Keratinocyte (primary cell): ENCODE measurements at regions not wholly inside any gene's neighbourhood (a gene's known extent, or its start where the extent isn't known, plus 50 kb on each side); places are given as distances from the start of the nearest gene placed in this dataset.

Experiments used
- DNase-seq: peaks from one replicate; pipeline ENCODE4 v3.0.0-alpha.2; 2011; ENCODE audit warnings: low read depth, missing footprints, low spot score
- FAIRE-seq: peaks from 2 replicates; lab custom pipeline; 2011; peaks lifted over from hg19 to GRCh38; lab: Jason Lieb, UNC
- H2AFZ ChIP-seq: 2 replicates; pipeline ENCODE4 v1.6.0; 2012; ENCODE audit warnings: low read length, control low read depth, inconsistent platforms; ENCODE audit not compliant: control insufficient read depth
- H3K27ac ChIP-seq: 2 replicates; pipeline ENCODE4 v1.5.1; 2011; ENCODE audit warnings: low read length; ENCODE audit not compliant: control insufficient read depth, insufficient read depth
- H3K27me3 ChIP-seq: 3 replicates; pipeline ENCODE4 v1.6.0; 2011; ENCODE audit warnings: low read length; ENCODE audit not compliant: control insufficient read depth, insufficient read depth; ENCODE audit errors: extremely low read depth
- H3K36me3 ChIP-seq, 2 experiments: 2 replicates in 1 of 2; 3 replicates in 1 of 2; pipeline ENCODE4 v1.5.1; 2011; ENCODE audit warnings: low read length in 2 of 2, mild to moderate bottlenecking in 1 of 2; ENCODE audit not compliant: control insufficient read depth in 2 of 2, insufficient read depth in 2 of 2; ENCODE audit errors: extremely low read depth in 1 of 2
- H3K4me1 ChIP-seq: 3 replicates; pipeline ENCODE4 v1.5.1; 2011; ENCODE audit warnings: low read length; ENCODE audit not compliant: control insufficient read depth, insufficient read depth; ENCODE audit errors: extremely low read depth
- H3K4me2 ChIP-seq: 3 replicates; pipeline ENCODE4 v1.6.0; 2011; ENCODE audit warnings: low read depth, low read length; ENCODE audit not compliant: control insufficient read depth, insufficient read depth; ENCODE audit errors: extremely low read depth
- H3K4me3 ChIP-seq, 3 experiments: fragments of 200-600 bp in 1 of 3; sonication (generic) in 1 of 3; 2 replicates in 2 of 3; 3 replicates in 1 of 3; pipeline ENCODE4 v1.5.1; 2011 to 2016; ENCODE audit warnings: low read length in 3 of 3, mild to moderate bottlenecking in 3 of 3, control low read depth in 2 of 3, inconsistent platforms in 1 of 3, low read depth in 1 of 3, mixed read lengths in 1 of 3, mixed run types in 1 of 3, moderate library complexity in 1 of 3; ENCODE audit not compliant: control insufficient read depth in 2 of 3, insufficient read depth in 2 of 3; ENCODE audit errors: extremely low read depth in 1 of 3
- H3K79me2 ChIP-seq: 2 replicates; pipeline ENCODE4 v1.6.0; 2012; ENCODE audit warnings: low read length; ENCODE audit not compliant: control insufficient read depth, insufficient read depth
- H3K9ac ChIP-seq: 3 replicates; pipeline ENCODE4 v1.6.0; 2011; ENCODE audit warnings: low read length; ENCODE audit not compliant: control insufficient read depth, insufficient read depth; ENCODE audit errors: extremely low read depth
- H3K9me1 ChIP-seq: 3 replicates; pipeline ENCODE4 v1.6.0; 2011; ENCODE audit warnings: low read length; ENCODE audit not compliant: control insufficient read depth, insufficient read depth; ENCODE audit errors: extremely low read depth
- H3K9me3 ChIP-seq: 2 replicates; pipeline ENCODE4 v1.5.1; 2012; ENCODE audit warnings: low read depth, low read length; ENCODE audit not compliant: control insufficient read depth
- H4K20me1 ChIP-seq: 3 replicates; pipeline ENCODE4 v1.6.0; 2011; ENCODE audit warnings: low read length; ENCODE audit not compliant: control insufficient read depth, insufficient read depth; ENCODE audit errors: extremely low read depth
- CTCF ChIP-seq, 3 experiments: IDR thresholded peaks in 1 of 3; conservative IDR thresholded peaks in 1 of 3; optimal IDR thresholded peaks in 1 of 3; 2 replicates in 2 of 3; 3 replicates in 1 of 3; pipeline versions ENCODE3 to v1.5.1; 2011; ENCODE audit warnings: low read length in 3 of 3, mild to moderate bottlenecking in 3 of 3, moderate library complexity in 2 of 3, control low read depth in 1 of 3, inconsistent platforms in 1 of 3; ENCODE audit not compliant: insufficient read depth in 2 of 3; ENCODE audit errors: extremely low read depth in 1 of 3
- EZH2 ChIP-seq: IDR thresholded peaks from one replicate; pipeline ENCODE4 v1.6.1; 2012; ENCODE audit warnings: inconsistent platforms, mild to moderate bottlenecking, low read length, moderate library complexity
- dilution Hi-C: fragments of 300-500 bp; cut with MboI; formaldehyde crosslinking; loops from one replicate; pipeline ENCODE4 v1.7.0; 2020; ENCODE audit warnings: low sequenced_read_pairs; ENCODE audit not compliant: extremely low pct_ligation_motif_present

DNA sequence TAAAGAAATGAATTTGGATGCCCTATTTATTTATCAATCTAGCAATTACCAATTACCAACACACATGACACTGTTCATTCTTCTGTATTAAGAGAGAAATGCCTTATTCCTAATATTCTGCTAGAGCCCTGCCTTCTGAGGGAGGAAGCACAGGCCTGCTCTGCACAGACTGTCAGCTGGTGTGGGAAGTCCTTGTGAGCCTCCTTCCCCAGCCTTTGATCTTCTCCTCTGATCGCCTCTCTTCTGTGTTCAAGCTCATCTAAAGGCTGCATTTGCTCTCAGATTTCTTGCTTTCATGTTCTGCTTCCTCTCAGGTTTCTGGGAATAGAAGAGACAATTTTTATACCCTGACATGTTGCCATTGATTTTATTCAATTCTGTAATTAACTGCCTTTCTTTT, 290.6 kb upstream of the UMPS start:
- Histone ChIP-seq H3K36me3 (no peaks in the 10 kb centered on the region), H2AFZ (no peak overlapping the region), H3K79me2 (no peaks in the 10 kb centered on the region), H3K27ac (no peak overlapping the region), H3K27me3 (no peaks in the 10 kb centered on the region), H3K4me3 (no peak overlapping the region), H3K4me2 (no peak overlapping the region), H3K9ac (no peak overlapping the region), H4K20me1 (no peaks in the 10 kb centered on the region), H3K4me1 (no peaks in the 10 kb centered on the region), H3K9me1 (no peaks in the 10 kb centered on the region), H3K9me3 (no peaks in the 10 kb centered on the region)
- FAIRE-seq (no peak), DNase-seq (no peak)
- TF ChIP-seq CTCF (optimal IDR thresholded peaks at IDR 0.05 in 1 of 3, IDR thresholded peaks at IDR 0.05 in 1 of 3, conservative IDR thresholded peaks at IDR 0.05 in 1 of 3; ENCODE audit: extremely low read depth in 1 of 3, insufficient read depth in 2 of 3, low read length in 3 of 3), result no peak
- no peak for TF ChIP-seq EZH2
- dilution Hi-C loops, result no loop called here

GRCh38 chr3:124441766-124442165, 288.5 kb upstream of the UMPS start:
- Histone ChIP-seq H3K27me3 (no peaks in the 10 kb centered on the region), H2AFZ (no peak overlapping the region), H3K4me1 (no peaks in the 10 kb centered on the region), H3K79me2 (no peaks in the 10 kb centered on the region), H3K9me3 (no peaks in the 10 kb centered on the region), H3K27ac (no peak overlapping the region), H3K4me2 (no peak overlapping the region), H4K20me1 (no peaks in the 10 kb centered on the region), H3K9ac (no peak overlapping the region), H3K9me1 (no peaks in the 10 kb centered on the region), H3K4me3 (no peak overlapping the region), H3K36me3 (no peaks in the 10 kb centered on the region)
- dilution Hi-C loops, result no loop called here
- TF ChIP-seq CTCF (optimal IDR thresholded peaks at IDR 0.05 in 1 of 3, IDR thresholded peaks at IDR 0.05 in 1 of 3, conservative IDR thresholded peaks at IDR 0.05 in 1 of 3; ENCODE audit: extremely low read depth in 1 of 3, insufficient read depth in 2 of 3, low read length in 3 of 3), result no peak
- TF ChIP-seq EZH2, result no peak
- FAIRE-seq (no peak), DNase-seq (no peak)
